CD4-positive, alpha-beta T cell (primary cell): ENCODE measurements at regions not wholly inside any gene's neighbourhood (a gene's known extent, or its start where the extent isn't known, plus 50 kb on each side); places are given as distances from the start of the nearest gene placed in this dataset.
"Not testable (repeated sequence)": the region's sequence is repeated elsewhere in the genome, so short reads cannot be mapped to it uniquely, and the experiment has no call there.

ENCODE experiments used
- ATAC-seq: fragments of 200-7000 bp; cut with Tn5 transposase; one replicate; pipeline ENCODE4 v1.10.0; 2022; ENCODE audit warnings: mild to moderate bottlenecking; ENCODE audit not compliant: poor library complexity
- CTCF ChIA-PET: fragments of 350-600 bp; sonication (Branson Sonifier 250); formaldehyde crosslinking; loops from one replicate; lab custom pipeline; 2021; ENCODE audit warnings: antibody characterized with exemption, inconsistent platforms; lab: Charles Lee
- POLR2A ChIA-PET: fragments of 350-600 bp; sonication (Branson Sonifier 250); formaldehyde crosslinking; loops from one replicate; lab custom pipeline; 2021; ENCODE audit warnings: antibody characterized with exemption, inconsistent platforms; lab: Charles Lee
- DNase-seq, 14 experiments: peaks; one replicate each; pipeline ENCODE4 v3.0.0-alpha.2; 2013 to 2020; ENCODE audit warnings: mixed read lengths in 2 of 14
- H3K27ac ChIP-seq, 2 donors: one replicate each; pipeline versions ENCODE4 v1.5.1 to v1.7.0; 2013; ENCODE audit warnings: low read length in 2 of 2, low read depth in 1 of 2, mild to moderate bottlenecking in 1 of 2
- H3K27me3 ChIP-seq, 2 experiments: 1 replicate in 1 of 2; 2 replicates in 1 of 2; pipeline versions ENCODE4 v1.6.1 to v1.7.0; 2013; ENCODE audit warnings: low read length in 2 of 2, control low read depth in 1 of 2, mild to moderate bottlenecking in 1 of 2, moderate library complexity in 1 of 2; ENCODE audit not compliant: insufficient read depth in 2 of 2, control insufficient read depth in 1 of 2
- H3K36me3 ChIP-seq: one replicate; pipeline ENCODE4 v1.6.1; 2013; ENCODE audit warnings: low read length, control low read depth; ENCODE audit not compliant: insufficient read depth
- H3K4me1 ChIP-seq: one replicate; pipeline ENCODE4 v1.6.1; 2013; ENCODE audit warnings: low read length, control low read depth; ENCODE audit not compliant: insufficient read depth
- H3K4me3 ChIP-seq: one replicate; pipeline ENCODE4 v1.5.1; 2013; ENCODE audit warnings: mild to moderate bottlenecking, low read length, moderate library complexity
- H3K9me3 ChIP-seq, 2 experiments: 1 replicate in 1 of 2; 2 replicates in 1 of 2; pipeline versions ENCODE4 v1.6.1 to v1.7.0; 2013; ENCODE audit warnings: low read length in 2 of 2, mild to moderate bottlenecking in 2 of 2, control low read depth in 1 of 2, moderate library complexity in 1 of 2; ENCODE audit not compliant: control insufficient read depth in 1 of 2, insufficient read depth in 1 of 2
- H3K27ac Mint-ChIP-seq: one replicate; pipeline ENCODE4 v1.8.0; 2020; ENCODE audit warnings: mixed read lengths
- H3K27me3 Mint-ChIP-seq: one replicate; pipeline ENCODE4 v1.8.0; 2021; ENCODE audit warnings: mixed read lengths
- H3K36me3 Mint-ChIP-seq: one replicate; pipeline ENCODE4 v1.8.0; 2021; ENCODE audit warnings: low read depth, mixed read lengths
- H3K4me1 Mint-ChIP-seq: one replicate; pipeline ENCODE4 v1.8.0; 2021; ENCODE audit warnings: low read depth, mixed read lengths
- H3K4me3 Mint-ChIP-seq: one replicate; pipeline ENCODE4 v1.8.0; 2020; ENCODE audit warnings: mild to moderate bottlenecking, mixed read lengths
- H3K9me3 Mint-ChIP-seq: one replicate; pipeline ENCODE4 v1.8.0; 2020; ENCODE audit warnings: mixed read lengths
- intact Hi-C, 2 experiments: fragments of 100-400 bp; cut with DNase I in 1 of 2; cut with micrococcal nuclease in 1 of 2; formaldehyde crosslinking; loops; one replicate each; pipeline versions ENCODE4 v1.15.1 to v1.9.0; 2023 to 2025; cut with DNase I, micrococcal nuclease
- TF ChIP-seq, protein P1 (sequence below): fragments of 200-600 bp; IDR thresholded peaks from one replicate; pipeline ENCODE4 v1.8.0; 2022; ENCODE audit warnings: antibody characterized with exemption, mild to moderate bottlenecking

GRCh38 chrX:87005885-87006284, 511.7 kb upstream of the KLHL4 start:
- H3K27me3 Mint-ChIP-seq, result no peaks in the 10 kb centered on the region
- no peak overlapping the region for H3K27ac Mint-ChIP-seq
- no peaks in the 10 kb centered on the region for H3K27me3 ChIP-seq
- no peak overlapping the region for H3K4me3 Mint-ChIP-seq
- no peaks in the 10 kb centered on the region for H3K36me3 Mint-ChIP-seq
- H3K4me1 Mint-ChIP-seq, result no peaks in the 10 kb centered on the region
- intact Hi-C loops, result no loop called here
- no peak overlapping the region for H3K27ac ChIP-seq
- no peaks in the 10 kb centered on the region for H3K36me3 ChIP-seq
- ChIA-PET POLR2A (no interaction called here), CTCF (no interaction called here)
- peaks cover 1% of the 10 kb centered on the region for H3K9me3 Mint-ChIP-seq
- TF ChIP-seq, protein P1, sequence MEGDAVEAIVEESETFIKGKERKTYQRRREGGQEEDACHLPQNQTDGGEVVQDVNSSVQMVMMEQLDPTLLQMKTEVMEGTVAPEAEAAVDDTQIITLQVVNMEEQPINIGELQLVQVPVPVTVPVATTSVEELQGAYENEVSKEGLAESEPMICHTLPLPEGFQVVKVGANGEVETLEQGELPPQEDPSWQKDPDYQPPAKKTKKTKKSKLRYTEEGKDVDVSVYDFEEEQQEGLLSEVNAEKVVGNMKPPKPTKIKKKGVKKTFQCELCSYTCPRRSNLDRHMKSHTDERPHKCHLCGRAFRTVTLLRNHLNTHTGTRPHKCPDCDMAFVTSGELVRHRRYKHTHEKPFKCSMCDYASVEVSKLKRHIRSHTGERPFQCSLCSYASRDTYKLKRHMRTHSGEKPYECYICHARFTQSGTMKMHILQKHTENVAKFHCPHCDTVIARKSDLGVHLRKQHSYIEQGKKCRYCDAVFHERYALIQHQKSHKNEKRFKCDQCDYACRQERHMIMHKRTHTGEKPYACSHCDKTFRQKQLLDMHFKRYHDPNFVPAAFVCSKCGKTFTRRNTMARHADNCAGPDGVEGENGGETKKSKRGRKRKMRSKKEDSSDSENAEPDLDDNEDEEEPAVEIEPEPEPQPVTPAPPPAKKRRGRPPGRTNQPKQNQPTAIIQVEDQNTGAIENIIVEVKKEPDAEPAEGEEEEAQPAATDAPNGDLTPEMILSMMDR, result no peak
- no peaks in the 10 kb centered on the region for H3K4me1 ChIP-seq
- no peak for ATAC-seq
- DNase-seq, result no peak
- H3K4me3 ChIP-seq, result no peak overlapping the region
- no peaks in the 10 kb centered on the region for H3K9me3 ChIP-seq

- no peaks in the 10 kb centered on the region for H3K27me3 Mint-ChIP-seq
- no peak overlapping the region for H3K27ac ChIP-seq
- no peaks in the 10 kb centered on the region for H3K27me3 ChIP-seq
- no peak overlapping the region for H3K4me3 Mint-ChIP-seq
- no peak for ATAC-seq
- H3K27ac Mint-ChIP-seq, result no peak overlapping the region
- TF ChIP-seq, protein P1, result no peak
- no peaks in the 10 kb centered on the region for H3K9me3 ChIP-seq
- H3K36me3 Mint-ChIP-seq, result no peaks in the 10 kb centered on the region
- ChIA-PET POLR2A (no interaction called here), CTCF (no interaction called here)
- no peaks in the 10 kb centered on the region for H3K9me3 Mint-ChIP-seq
- no peak overlapping the region for H3K4me3 ChIP-seq
- no peaks in the 10 kb centered on the region for H3K4me1 Mint-ChIP-seq
- no peaks in the 10 kb centered on the region for H3K4me1 ChIP-seq
- no peaks in the 10 kb centered on the region for H3K36me3 ChIP-seq
- intact Hi-C loops, result no loop called here
- no peak for DNase-seq
Measured at GRCh38 chrX:87006561-87006960, 511.0 kb upstream of the KLHL4 start.

GRCh38 chrX:87017210-87017609, 500.4 kb upstream of the KLHL4 start:
- DNase-seq, result no peak
- no peak overlapping the region for H3K4me3 ChIP-seq
- TF ChIP-seq, protein P1, result no peak
- H3K9me3 ChIP-seq, result peaks cover 0 to 4% of the 10 kb centered on the region in 2 experiments
- H3K27me3 ChIP-seq, result no peaks in the 10 kb centered on the region
- ChIA-PET CTCF (no interaction called here), POLR2A (no interaction called here)
- H3K36me3 Mint-ChIP-seq, result no peaks in the 10 kb centered on the region
- H3K4me3 Mint-ChIP-seq, result no peak overlapping the region
- H3K4me1 ChIP-seq, result no peaks in the 10 kb centered on the region
- peaks cover 2% of the 10 kb centered on the region for H3K9me3 Mint-ChIP-seq
- H3K4me1 Mint-ChIP-seq, result no peaks in the 10 kb centered on the region
- intact Hi-C loops, result no loop called here
- no peaks in the 10 kb centered on the region for H3K27me3 Mint-ChIP-seq
- ATAC-seq, result no peak
- no peaks in the 10 kb centered on the region for H3K36me3 ChIP-seq
- H3K27ac ChIP-seq, result no peak overlapping the region
- no peak overlapping the region for H3K27ac Mint-ChIP-seq

DNA sequence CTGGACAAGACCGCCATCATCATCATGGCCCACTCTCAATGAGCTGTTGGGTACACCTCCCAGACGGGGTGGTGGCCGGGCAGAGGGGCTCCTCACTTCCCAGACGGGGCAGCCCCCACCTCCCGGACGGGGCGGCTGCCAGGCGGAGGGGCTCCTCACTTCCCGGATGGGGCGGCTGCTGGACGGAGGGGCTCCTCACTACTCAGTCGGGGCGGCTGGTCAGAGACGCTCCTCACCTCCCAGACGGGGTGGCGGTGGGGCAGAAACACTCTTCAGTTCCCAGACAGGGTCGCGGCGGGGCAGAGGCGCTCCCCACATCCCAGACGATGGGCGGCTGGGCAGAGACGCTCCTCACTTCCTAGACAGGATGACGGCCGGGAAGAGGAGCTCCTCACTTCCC, 484.5 kb upstream of the KLHL4 start:
- POLR2A ChIA-PET, DNase-seq, H3K27me3 Mint-ChIP-seq, H3K9me3 Mint-ChIP-seq, ATAC-seq, H3K27ac Mint-ChIP-seq, H3K27me3 ChIP-seq, H3K4me1 Mint-ChIP-seq, CTCF ChIA-PET, H3K9me3 ChIP-seq, H3K27ac ChIP-seq, H3K4me3 ChIP-seq, H3K4me1 ChIP-seq, H3K4me3 Mint-ChIP-seq, H3K36me3 Mint-ChIP-seq, intact Hi-C loops, H3K36me3 ChIP-seq: not testable (repeated sequence)
